Skin epidermis (tissue), 12 donors: ENCODE measurements at regions not wholly inside any gene's neighbourhood (a gene's known extent, or its start where the extent isn't known, plus 50 kb on each side); places are given as distances from the start of the nearest gene placed in this dataset.
A peak's percentile ranks its signal among the peaks of the same experiment; 100 is the strongest.

Experiments
- H3K27ac ChIP-seq, 21 experiments: fragments of 200-600 bp; sonication (generic) in 11 of 21; one replicate each; pipeline ENCODE4 v1.5.0; 2020; ENCODE audit warnings: mild to moderate bottlenecking in 3 of 21, inconsistent platforms in 2 of 21, moderate library complexity in 2 of 21
- H3K4me3 ChIP-seq, 7 experiments: fragments of 200-600 bp; sonication (generic) in 2 of 7; one replicate each; pipeline ENCODE4 v1.5.0; 2020; ENCODE audit warnings: inconsistent platforms in 2 of 7, mild to moderate bottlenecking in 2 of 7, moderate library complexity in 1 of 7

DNA sequence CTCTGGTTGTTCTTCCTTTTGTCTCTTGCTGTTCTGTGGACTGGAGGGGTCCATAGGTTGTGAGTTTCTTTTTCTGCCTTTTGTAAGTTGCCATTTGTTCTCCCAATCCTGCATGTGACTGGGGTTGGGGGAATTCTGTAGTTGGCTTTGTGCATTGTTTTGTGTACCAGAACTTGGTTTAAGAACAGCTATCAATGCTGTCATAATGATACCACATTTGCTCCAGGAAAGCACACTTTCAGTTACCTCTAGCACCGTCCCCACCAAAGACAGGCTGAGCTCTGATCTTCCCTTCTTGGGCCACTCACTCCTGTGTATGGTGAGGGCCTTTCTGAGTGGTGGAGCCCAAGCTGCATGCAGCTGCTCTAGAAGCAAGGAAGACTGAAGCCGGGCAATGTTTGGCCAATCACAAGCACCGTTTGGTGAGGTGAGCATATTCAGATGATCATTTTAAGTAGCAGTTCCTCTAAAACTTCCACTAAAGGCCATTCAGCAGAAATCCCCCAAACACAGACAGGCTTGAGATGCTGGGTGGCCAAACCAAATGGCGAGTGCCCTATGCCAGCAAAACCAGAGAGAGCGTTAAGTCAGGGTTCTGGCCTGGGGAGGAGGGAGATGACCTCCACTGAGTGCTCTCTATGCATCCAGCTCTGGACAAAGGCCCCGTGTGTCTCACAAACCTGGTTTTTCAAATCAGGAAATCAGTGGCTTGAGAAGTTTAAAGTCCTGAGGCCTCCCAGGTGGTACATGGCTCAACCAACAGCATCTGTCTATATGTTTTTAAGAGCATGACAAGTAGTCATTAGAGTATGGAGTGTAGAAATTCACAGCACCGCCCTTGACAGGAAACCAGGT, 120.7 kb upstream of the SPATA13 start:
- H3K4me3 ChIP-seq = no peak overlapping the region
- peak overlapping the region in 1 of 21 experiments; percentile 28 for H3K27ac ChIP-seq

DNA sequence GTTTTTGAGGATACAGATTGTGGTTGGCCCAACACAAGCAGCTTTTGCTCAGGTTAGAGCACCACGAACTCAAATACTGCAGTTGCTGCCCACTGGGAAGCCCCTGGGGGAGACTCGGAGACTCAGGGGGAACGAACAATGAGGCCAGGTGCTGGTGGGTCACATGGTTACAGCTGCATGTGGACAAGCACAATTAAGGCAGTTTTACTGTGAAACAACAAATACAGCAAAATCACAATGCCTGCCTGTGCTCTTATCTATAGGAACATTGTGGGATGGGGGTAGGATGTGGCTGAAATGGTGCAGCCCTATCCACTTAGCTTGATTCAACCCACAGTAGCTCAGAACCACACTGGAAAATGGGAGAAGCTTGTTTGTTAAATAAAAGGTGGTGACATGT, 119.7 kb upstream of the SPATA13 start:
- H3K4me3 ChIP-seq = no peak overlapping the region
- no peak overlapping the region for H3K27ac ChIP-seq

DNA sequence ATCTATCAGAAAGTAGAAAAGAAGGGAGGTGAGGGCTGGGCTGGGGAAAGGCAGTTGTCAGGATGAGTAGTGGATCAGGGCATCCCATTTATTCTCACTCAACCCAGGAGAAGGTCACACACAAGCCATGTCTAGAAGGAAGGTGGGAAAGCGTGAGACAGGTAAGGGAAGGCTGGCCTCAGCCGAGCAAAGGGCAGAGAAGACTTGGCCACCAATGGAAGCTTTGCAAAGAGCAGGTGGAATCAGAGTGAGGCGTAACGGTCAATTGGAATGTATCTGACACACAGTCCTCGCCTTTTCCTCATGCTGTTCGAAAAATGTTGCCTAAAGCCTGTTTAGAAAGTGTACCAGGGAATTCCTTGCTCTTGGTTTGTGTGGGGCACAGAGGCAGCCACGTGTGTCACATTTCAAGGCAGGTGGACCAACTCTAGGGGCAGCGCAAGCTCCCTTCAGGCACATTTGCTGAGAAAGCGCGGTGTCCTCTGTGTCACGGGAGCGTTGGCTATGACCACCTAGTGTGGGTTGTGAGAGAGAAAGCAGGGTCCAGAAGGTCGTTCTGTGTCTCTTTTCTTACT, 118.8 kb upstream of the SPATA13 start:
- no peak overlapping the region for H3K27ac ChIP-seq
- no peak overlapping the region for H3K4me3 ChIP-seq

DNA sequence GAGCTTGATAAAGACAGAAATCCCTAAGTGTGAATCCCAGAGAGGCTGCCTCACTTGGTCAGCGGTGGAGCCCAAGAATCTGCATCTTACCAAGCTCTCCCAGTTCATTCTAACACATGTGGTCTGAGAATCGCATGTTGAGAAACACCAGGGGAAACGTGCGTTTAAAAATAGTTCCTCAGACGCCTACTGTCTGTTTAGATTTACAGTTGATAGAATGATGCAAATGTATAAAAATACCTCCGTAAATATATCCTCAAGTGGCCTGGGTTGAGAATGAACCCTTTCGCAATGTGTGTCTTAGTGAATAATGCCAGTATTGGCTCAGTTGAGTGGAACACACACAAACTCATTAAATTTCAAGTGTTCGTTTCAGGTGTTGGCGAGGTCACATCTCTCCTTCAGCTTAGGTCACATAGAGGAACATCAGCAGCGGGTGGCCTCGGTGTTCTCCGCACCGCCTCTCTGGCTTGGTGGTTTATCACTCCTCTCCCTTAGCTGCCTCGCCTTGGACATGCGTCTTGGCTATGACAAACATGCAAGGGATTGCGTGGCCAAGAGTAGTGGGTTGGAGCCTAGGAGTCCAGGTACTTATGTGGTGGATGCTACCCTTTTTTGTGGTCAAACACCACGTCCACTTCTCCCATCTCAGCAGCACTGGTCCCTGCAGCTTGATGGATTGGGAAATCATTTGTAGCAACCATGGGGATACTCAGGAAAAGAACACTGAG, 117.6 kb upstream of the SPATA13 start:
- peak overlapping the region in 1 of 21 experiments; percentile 4 for H3K27ac ChIP-seq

DNA sequence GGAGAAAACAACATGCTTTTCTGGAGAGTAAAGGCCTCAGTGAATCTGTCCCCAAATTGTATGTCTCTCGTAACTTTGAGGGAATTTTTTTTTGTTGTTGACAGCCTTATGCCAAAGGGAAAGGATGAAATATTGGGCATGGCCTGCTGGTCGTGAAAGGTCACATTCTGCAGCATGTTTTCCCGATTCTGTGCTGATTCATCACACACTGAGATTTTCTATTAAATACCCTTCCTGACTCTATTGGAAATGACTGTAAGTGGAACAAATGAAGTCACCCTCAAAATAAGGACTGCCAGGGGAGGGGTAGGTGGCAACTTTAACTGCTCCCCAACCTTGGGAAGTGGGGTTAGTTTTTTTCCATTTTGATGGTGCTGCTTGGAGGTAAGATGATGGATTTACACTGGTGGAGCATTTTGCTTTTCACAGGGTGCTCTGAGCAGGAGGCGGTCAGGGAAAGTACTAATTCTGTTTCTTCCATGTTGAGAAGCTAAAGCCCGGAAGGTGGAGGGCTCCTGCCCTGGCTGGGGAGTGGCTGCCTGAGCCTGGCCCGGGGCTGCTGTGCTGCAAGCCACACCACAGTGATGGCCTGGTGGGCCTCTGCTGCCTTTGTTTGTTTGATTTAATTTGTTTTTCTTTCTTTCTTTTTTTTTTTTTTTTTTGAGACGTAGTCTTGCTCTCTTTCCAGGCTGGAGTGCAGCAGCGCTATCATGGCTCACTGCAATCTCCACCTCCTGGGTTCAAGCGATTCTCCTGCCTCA, 116.8 kb upstream of the SPATA13 start:
- Histone ChIP-seq H3K27ac (peak overlapping the region in 3 of 21 experiments; percentile 16 to 79 (median 69)), H3K4me3 (no peak overlapping the region)

More for the DNA sequence above, 117.6 kb upstream of the SPATA13 start:
- H3K4me3 ChIP-seq = no peak overlapping the region

DNA sequence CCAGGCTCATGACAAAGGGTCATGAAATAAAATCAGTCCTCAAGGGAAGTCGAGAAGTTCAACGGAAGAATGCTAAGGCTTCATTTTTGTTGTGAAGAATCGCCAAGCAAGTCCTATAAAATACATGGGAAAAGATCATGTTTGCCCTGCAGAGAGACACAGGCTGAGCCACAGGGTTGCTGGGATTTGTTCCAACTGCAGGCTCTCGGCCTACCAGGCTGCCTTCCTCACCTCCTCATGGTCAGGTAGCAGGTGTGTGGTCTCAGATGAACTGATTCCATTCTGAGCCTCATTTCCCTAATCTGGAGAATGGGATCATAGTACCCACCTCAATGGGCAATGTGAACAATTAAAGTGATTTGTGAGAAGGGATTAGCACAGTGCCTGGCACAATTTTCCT, 114.9 kb upstream of the SPATA13 start:
- no peak overlapping the region for H3K4me3 ChIP-seq
- no peak overlapping the region for H3K27ac ChIP-seq

DNA sequence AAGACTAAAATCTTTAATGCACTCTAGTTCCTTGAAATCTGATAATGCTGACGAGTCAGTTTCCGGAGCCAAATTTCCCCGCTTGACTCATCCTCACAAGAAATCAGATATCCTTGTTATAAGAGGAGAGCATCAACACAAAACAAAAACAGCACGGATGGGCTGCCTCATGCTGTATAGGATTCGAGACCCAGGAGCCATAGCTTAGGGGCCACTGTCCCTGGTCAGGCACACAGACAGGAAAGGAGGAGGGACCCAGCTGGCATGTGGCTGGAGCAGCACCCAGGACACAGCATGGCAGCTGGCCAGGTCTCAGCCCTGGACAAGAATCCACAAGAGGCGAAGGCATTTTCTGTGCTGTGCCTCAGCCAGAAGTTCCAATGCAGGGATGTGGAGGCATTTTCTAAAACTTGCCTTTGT, 110.2 kb upstream of the SPATA13 start:
- Histone ChIP-seq H3K4me3 (no peak overlapping the region), H3K27ac (peak overlapping the region in 13 of 21 experiments; percentile 7 to 78 (median 34))

DNA sequence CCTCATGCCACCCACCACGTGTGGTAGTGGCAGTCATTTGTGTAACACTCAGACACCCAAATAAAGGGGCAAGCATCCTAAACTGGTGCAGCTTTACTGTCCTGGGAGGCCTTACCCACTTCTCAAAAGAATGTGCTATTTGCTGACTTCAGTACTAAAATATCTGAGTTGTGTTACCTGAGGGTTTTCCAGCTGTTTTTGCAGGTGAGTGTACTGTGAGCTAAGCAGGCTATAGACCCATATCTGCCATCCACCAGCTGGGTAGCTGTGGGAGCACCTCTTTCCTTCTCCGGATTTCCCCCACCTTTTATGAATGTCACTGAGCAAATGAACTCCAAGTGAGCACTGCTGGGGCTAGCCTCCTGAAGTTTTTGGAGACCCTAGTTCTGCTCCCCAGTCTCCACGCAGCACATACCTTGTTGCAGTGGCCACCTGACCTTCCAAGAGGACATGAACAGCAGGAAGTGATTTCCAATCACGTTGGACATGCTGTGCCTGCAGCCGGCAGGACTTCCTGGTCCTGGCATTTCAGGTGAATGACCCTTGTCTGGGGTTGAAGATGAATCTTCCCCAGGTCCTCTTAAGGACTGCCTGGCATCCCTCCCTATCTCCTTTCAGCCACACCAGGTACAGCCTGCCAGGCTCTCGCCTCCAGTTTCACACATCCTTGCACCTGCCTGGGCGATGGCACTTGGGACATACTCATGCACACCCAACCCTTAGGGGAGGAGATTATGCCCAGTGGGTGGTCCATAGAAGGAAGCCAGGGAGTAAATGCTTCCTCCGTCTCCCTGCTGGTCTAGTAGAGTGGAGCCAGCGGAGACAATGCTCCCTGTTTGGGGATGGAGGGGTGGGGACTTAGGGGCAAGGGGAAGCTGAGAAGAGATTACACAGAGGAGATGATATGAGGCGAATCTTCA, 109.5 kb upstream of the SPATA13 start:
- H3K27ac ChIP-seq = peak overlapping the region in 14 of 21 experiments; percentile 0 to 78 (median 34)
- no peak overlapping the region for H3K4me3 ChIP-seq

DNA sequence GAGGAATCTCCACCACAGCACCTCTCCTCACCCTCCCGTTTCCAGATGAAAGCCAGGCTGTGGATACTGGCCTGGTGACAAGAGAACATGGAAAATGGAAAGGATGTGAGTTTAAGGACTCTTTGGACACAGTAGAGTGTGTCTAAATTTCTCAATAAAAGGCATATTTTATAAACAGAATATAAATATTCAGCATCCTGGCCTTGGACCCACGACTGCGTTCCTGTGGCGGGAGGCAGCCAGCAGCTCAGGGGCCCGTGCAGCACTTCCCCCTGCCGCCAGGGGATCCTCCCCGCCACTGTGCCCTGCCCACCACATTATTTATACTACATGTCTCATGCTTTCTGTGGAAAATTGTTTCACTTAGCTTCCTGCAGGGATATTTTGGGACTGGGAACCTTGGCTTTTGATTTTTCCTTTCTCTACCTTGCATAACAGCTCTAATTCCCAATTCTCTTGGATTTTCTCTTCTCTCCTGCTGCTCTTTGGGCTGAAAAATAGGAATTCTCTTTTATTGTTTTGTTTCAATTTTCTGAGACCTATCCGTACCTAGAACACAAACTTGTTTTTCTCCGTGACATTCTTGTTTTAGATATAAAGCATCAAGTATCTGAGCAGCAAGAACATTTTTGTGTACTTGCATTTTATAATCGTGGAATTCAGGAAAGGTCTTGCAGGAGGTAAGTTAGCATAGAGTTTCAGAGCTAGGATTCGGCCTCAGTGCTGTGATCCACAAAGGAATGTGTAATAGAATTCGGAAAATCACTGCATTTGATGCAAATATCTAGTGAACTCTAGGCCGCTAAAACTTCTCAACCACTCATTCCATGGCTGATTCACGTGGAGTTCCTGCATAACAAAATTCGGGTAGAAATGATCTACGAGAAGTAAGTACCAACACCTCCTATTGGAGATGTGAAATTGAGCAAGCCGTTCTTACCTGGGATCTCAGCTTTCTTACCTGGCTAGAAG, 107.7 kb upstream of the SPATA13 start:
- peak overlapping the region in 10 of 21 experiments; percentile 3 to 70 (median 34) for H3K27ac ChIP-seq

DNA sequence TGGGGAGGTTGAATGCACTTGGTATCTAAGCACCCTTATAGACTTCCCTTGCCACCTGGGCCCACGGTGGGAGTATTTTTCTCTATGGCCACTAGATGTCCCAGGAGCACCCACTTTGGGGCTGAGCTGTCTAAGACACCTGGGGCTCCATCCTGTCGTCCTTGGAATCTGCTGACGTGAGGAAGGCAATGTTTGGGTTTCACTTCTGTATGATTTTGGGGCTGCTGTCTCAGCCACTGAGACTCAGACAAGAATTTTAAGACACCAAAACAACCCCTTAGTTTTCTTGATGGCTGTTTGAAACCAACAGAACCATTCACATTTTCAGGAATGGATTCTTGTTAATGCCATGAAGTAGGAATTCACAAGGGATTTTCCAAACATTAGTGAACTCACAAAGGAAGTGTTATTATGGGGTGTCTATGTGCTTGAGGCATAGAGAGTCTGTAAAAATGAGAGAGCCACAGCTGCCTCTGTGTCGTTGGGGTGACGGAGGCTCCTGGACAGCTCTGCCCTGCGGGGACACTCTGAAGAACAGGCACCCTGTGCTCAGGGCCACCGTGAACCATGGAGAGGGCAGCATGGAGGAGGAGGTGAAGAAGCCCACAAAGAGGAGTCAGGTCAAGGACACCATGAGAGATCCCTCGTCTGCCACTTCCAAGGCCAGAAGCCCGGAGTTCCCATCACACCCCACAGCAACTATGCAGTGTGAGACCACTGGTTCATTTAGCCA, 106.8 kb upstream of the SPATA13 start:
- Histone ChIP-seq H3K4me3 (no peak overlapping the region), H3K27ac (peak overlapping the region in 6 of 21 experiments; percentile 1 to 58 (median 20))

More for the DNA sequence above, 107.7 kb upstream of the SPATA13 start:
- no peak overlapping the region for H3K4me3 ChIP-seq

DNA sequence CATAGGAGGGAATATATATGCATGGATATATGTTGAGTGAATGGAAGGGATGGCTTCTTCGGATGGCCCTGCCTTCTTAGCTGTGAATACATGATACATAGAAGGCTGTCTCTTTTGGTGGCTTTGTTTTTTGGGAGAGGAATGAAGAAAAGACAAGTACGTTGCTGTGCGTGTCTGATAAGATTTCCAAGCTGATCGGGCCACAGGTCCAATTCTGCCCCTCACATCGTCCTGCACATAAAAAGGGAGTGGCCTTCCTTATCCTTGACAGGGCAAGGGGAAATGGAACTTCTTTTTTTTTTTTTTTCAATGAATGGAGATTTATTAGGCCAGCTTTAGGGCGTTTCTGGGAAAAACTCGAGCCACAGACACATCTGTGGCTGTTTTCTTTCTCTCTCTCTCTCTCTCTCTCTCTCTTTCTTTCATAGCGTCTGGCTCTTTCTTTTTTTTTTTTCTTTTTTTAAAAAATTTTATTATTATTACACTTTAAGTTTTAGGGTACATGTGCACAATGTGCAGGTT, 103.8 kb upstream of the SPATA13 start:
- Histone ChIP-seq H3K27ac (no peak overlapping the region), H3K4me3 (no peak overlapping the region)

DNA sequence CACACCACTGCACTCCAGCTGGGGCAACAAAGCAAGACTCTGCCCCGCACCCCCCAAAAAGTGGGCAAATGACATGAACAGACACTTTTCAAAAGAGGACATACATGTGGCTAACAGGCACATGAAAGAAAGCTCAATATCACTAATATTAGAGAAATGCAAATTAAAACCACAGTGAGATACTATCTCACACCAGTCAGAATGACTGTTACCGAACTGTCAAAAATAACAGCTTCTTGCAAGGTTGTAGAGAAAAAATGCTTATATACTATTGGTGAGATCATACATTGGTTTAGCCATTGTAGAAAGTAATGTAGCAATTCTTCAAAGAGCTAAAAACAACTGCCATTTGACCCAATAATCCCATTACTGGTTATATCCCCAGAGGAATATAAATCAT, 99.5 kb upstream of the SPATA13 start:
- H3K4me3 ChIP-seq = no peak overlapping the region
- no peak overlapping the region for H3K27ac ChIP-seq

DNA sequence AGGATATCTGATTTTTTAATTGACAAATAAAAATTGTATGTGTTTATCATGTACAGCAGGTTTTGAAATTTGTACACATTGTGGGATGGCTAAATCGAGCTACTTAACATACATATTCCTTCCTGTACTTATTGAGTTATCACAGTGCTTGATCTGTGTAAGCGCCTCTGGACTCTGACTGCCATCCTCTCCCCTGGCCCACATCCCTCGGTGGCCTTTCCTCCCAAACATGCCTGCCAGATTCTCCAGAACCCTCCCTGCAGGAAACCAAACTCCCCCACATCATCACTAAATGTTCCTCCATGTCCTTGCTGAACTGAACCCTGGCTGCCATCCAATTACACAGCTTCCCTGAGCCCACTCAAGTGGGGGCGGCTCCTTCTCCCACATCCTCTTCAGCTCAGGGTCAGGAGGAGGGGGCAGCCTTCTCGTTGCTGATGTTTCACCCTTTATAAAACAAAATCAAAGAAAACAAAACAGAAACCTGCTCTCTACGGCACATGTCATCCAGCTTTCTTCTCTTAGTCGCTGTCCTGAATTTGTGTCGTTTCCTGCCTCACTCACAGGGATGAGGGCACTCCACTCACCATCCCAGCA, 97.1 kb upstream of the SPATA13 start:
- Histone ChIP-seq H3K4me3 (no peak overlapping the region), H3K27ac (peak overlapping the region in 3 of 21 experiments; percentile 2 to 36 (median 8))

DNA sequence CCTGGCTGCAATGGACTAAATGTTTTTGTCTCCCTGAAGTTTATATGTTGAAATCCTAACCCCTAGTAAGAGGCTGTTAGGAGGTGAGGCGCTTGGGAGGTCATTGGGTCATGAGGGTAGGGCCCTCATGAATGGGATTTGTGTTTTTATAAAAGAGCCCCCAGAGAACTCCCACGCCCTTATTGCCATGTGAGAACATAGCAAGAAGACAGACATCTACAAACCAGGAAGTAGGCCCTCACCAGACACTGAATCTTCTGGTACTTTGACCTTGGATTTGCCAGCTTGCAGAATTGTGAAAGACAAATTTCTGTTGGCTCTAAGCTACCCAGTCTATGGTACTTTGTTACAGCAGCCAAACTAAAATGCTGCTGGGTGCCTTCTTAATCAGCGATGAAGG, 96.1 kb upstream of the SPATA13 start:
- H3K27ac ChIP-seq = no peak overlapping the region

DNA sequence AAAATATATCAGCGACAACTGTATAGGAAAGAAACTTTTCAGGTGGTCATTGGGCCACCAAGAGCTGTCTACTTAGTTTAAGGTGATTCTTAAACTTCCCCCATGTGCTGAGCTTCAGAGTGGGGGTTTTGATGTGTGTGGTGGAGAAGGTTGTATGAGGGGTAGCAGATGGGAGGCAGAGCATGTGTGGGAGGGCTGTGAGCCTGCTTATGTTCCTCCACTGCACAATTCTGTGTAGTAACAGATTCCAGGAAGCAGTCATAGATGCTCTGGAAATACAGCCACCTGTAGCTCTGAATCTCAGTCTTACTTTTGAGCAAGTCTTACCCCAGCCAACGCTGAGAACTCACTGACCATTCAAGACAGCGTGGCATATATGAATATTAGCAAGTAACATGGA, 95.3 kb upstream of the SPATA13 start:
- H3K4me3 ChIP-seq = no peak overlapping the region
- H3K27ac ChIP-seq = no peak overlapping the region

More for the DNA sequence above, 96.1 kb upstream of the SPATA13 start:
- H3K4me3 ChIP-seq = no peak overlapping the region
